GM18508 (cell line): ENCODE measurements at regions not wholly inside any gene's neighbourhood (a gene's known extent, or its start where the extent isn't known, plus 50 kb on each side); places are given as distances from the start of the nearest gene placed in this dataset.
"Not testable (repeated sequence)": the region's sequence is repeated elsewhere in the genome, so short reads cannot be mapped to it uniquely, and the experiment has no call there.

ENCODE experiments used
- ATAC-seq: cut with Tn5 transposase; IDR thresholded peaks from one replicate; pipeline ENCODE4 v1.9.1; 2021; ENCODE audit warnings: moderate number of reproducible peaks; ENCODE audit not compliant: insufficient read depth, unreplicated experiment

GRCh38 chr1:197985351-197985750 lies 68.2 kb downstream of the LHX9 start:
- ATAC-seq: no peak

- no peak for ATAC-seq
These were observed 69.6 kb downstream of the LHX9 start for GRCh38 chr1:197986817-197987216.

DNA sequence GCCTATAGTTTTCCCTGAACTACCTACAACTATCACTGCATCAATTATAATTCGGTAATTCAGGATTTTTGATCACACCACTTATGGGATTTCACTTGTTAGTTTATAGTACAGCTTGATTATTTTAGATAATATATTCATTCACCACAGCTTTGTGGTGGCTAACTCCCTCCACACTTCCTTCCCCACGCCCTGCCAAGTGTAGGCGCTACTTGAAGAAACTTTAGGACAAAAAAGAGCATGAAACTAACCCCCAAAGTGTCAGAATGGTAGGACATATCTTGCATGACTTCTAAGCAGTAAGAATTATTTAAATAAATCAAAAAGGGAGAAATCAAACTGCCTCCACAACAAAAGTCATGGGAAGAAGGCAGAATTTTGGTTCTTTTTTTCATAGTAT lies 70.1 kb downstream of the LHX9 start:
- no peak for ATAC-seq

DNA sequence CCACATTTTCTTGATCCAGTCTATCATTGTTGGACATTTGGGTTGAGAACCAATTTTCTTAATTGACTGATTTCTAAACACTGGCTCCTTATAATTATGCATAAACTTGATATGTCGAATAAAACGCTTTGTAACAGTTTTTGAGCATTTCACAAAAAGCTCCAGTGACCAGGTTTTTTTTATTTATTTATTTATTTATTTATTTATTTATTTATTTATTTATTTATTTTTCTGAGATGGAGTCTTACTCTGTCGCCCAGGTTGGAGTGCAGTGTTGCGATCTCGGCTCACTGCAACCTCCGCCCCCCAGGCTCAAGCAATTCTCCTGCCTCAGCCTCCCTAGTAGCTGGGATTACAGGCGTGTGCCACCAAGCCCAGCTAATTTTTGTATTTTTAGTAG lies 71.4 kb downstream of the LHX9 start:
- ATAC-seq: not testable (repeated sequence)

DNA sequence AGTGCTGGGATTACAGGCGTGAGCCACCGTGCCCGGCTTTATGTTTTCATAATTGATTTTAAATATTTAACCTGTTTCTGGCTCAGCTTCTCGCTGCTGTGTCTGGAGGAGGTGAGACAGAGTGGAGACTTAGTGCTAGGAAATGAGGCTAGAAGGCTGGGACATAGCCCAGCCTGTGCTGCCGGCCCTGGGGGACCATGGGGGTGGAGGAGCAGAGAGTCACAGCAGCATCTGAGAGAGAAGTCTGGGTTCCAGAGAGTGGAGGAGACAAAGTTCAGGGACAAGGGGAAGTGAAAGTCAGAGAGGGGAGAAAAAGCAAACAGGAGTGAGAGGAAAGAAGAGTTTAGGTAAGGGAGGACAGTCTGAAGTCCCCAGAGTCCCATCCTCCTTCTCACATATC lies 71.9 kb downstream of the LHX9 start:
- ATAC-seq: no peak

- ATAC-seq: no peak
These were observed 74.4 kb downstream of the LHX9 start for GRCh38 chr1:197991594-197991993.

- ATAC-seq: no peak
These were observed 77.8 kb downstream of the LHX9 start for GRCh38 chr1:197994907-197995407.

DNA sequence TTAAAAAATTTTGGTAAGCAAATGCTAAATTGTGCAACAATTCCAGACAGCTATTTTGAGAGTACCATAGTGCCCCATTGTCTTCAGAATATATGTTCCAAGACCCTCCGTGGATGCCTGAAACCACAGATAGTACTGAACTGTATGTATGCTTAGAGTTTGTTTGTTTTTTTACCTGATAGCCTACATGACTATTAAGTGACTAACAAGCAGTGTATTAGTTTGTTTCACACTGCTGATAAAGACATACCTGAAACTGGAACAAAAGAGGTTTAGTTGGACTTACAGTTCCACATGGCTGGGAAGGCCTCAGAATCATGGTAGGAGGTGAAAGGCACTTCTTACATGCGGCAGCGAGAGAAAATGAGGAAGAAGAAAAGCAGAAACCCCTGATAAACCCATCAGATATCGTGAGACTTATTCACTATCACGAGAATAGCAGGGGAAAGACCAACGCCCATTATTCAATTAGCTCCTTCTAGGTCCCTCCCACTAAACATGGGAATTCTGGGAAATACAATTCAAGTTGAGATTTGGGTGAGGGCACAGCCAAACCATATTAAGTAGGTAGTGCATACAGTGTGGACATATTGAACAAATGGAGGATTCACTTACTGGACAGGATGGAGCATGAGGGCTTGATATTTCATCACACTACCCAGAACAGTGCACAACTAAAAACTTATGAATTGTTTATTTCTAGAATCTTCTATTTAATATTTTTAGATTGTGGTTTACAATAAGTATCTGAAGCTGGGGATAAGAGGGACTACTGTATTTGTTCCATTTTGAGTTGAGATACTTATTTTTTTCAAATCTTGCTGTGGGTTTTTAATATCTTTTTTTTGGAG lies 78.5 kb downstream of the LHX9 start:
- ATAC-seq: no peak

GRCh38 chr1:197996259-197996512 lies 79.0 kb downstream of the LHX9 start:
- not testable (repeated sequence) for ATAC-seq

GRCh38 chr1:197998110-197998509 lies 80.9 kb downstream of the LHX9 start:
- no peak for ATAC-seq

DNA sequence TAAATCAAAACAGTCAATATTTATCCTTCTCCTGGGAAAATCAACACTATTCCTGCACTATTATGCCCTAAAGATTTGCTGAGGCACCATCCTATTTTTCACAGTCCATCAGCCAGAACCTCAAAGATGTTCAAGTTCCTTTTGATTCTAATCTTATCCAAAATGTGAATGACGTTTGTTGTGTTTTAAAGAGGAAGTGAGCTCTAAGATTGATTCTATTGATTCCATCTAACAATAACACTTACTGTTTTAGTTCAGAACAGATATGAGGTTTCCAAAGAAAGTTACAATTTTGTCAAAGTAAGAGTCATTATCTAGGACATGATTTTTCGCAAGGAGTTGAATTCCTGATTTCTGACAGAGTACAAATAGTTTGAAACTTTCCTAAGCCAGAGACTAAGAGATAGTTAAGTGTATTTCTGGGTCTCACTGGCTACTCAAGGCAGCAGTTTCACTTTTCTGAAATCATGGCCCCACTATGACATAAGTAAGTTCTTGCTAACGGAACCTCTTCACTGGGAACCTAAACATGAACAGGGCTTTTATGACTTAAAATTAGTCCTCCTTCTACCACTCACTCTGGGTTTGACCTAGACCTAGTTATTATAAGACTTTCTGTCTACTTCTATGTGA lies 84.7 kb downstream of the LHX9 start:
- ATAC-seq: no peak

GRCh38 chr1:198003468-198003867 lies 86.3 kb downstream of the LHX9 start:
- no peak for ATAC-seq

DNA sequence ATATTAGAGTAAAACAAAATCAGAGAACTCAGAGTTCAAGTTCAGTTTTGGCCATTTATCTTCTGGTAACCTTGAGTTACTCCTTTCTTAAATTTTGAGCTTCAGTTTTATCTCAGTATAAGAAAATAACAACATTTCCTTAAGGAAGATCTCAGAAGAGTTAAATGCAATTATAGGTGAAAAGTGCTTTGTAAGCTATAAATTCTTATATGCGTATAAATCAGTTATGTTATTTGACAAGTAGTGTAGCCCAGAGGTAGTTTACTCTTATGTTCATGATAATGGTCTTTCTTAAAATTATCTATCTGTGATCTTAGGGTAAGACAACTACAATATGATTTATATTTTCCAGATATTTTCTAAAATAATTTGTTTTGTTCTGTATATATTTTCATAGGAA lies 89.8 kb downstream of the LHX9 start:
- ATAC-seq: no peak

DNA sequence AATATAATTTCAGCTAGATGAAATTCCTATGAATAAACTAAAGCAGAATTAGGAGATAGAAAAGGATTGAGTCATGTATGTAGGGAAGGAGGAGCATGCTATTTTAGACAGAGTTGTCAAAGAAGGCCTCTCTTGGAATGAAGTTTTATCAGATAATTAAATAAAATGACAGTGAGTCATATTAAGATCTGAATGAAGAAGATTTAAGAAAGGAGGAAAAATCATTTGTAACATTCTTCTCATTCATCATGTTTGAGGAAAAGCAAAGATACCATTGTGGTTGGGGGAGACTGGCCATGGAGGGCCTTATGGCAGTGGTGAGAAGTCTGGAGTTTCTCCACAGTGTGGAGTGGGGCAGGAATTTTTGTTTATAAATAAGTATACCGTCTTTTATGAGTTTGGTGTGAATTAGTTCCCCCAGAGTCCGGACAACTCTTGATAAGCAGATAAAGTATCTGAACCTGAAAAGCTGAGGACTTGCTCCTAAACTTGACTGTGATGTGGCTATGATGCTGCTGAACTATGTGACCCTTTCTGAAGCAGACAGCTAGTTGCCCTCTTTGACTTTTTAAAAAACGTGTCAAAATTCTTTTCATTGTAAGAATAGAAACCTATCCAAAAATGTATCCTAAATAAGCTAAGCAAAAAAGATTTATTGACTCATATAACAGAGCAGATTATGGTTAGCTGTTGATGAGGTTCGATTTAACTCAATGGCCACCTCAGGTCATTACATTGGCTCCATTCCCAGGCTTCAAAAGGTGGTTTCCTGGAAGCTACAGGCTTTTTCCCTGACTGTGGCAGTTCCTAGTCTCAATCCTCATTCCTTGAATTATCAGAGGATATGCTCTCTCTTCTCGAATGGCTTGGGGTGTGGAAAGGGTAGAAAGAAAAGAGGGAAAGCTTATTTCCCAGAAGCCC lies 90.8 kb downstream of the LHX9 start:
- ATAC-seq: no peak

DNA sequence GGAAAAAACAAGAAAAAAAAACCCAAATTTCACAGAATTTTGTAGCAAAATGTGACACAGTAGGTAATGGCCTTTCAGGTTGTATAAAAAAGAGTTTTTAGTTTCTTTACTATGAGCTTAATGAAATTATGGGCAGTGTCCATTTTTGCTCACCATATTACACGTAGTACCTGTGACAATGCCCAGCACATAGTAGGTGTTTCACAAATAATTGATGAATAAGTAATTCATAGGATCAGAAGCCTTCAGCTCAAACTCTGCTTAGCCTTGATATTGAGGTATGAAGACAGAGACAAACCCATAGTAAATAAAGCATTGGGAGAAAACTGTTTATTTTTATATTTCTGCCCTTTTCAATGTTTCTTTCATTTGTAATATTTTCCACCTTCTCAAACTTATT lies 97.2 kb downstream of the LHX9 start:
- no peak for ATAC-seq

DNA sequence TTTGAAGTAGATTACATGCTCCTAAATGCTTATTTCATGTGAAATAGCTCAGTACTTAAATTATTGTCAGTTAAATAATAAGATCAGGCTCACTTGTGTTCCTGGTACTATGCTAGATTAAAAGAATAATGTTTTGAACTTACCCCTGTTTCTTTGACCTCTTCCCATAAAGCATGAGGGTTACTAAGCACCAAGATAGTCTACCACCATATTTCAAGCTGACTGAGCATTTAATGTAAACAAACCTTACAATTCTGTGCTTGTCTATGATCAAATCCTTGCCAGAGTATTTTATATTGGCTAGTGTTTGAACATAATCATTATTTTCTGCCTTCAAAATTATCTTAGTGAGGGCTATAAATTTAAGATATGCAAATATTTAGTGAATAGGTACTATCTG lies 98.1 kb downstream of the LHX9 start:
- ATAC-seq: no peak

DNA sequence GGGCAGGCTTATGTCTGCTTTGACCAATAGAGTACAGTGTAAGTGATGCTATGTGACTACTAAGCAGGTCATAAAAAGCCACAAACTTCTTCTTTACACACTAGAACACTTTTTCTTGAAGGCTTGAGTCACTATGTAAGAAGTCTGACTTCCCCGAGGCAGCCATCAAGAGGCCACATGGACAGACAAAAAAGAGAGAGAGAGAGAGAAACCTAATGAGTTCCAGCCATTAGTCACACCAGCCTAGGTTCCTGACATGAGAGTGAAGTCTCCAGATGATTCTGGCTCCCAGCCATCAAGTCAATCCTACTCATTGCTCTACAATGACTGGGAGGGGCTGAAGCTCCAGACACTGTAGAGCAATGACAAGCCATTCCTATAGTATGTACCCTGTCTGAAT lies 101.4 kb downstream of the LHX9 start:
- ATAC-seq: no peak

GRCh38 chr1:198019126-198019525 lies 102.0 kb downstream of the LHX9 start:
- no peak for ATAC-seq

- no peak for ATAC-seq
These were observed 107.2 kb downstream of the LHX9 start for GRCh38 chr1:198024336-198024735.

- no peak for ATAC-seq
These were observed 107.6 kb downstream of the LHX9 start for GRCh38 chr1:198024782-198025181.

- no peak for ATAC-seq
These were observed 113.5 kb downstream of the LHX9 start for GRCh38 chr1:198030682-198031081.
